H1 (cell line): ENCODE measurements at regions not wholly inside any gene's neighbourhood (a gene's known extent, or its start where the extent isn't known, plus 50 kb on each side); places are given as distances from the start of the nearest gene placed in this dataset.

Experiments
- CBX5 ChIP-seq: fragments of 300-800, 300-1000 bp; sonication (generic); IDR thresholded peaks from 2 replicates; pipeline ENCODE4 v1.7.1; 2016; ENCODE audit warnings: antibody characterized with exemption, low read length, low read depth
- CREB1 ChIP-seq: IDR thresholded peaks from 2 replicates; pipeline ENCODE4 v1.6.1; 2012; ENCODE audit warnings: inconsistent platforms
- CTCF ChIP-seq, 3 experiments: IDR thresholded peaks; 1 replicate in 2 of 3; 2 replicates in 1 of 3; pipeline versions ENCODE4 v1.5.1 to v1.6.1; 2011; ENCODE audit warnings: low read length in 3 of 3, mild to moderate bottlenecking in 3 of 3, inconsistent platforms in 2 of 3, low read depth in 1 of 3, moderate library complexity in 1 of 3; ENCODE audit not compliant: insufficient read depth in 1 of 3; ENCODE audit errors: control extremely low read depth in 1 of 3
- EZH2 ChIP-seq: fragments of 200-600 bp; sonication (generic); IDR thresholded peaks from 2 replicates; pipeline ENCODE4 v1.7.1; 2012; ENCODE audit warnings: low read depth, mild to moderate bottlenecking, moderate library complexity, low read length, inconsistent platforms; ENCODE audit not compliant: severe bottlenecking
- POLR2A ChIP-seq, 2 experiments: IDR thresholded peaks; 1 replicate in 1 of 2; 2 replicates in 1 of 2; pipeline ENCODE4 v1.6.1; 2011; ENCODE audit warnings: low read depth in 2 of 2, low read length in 2 of 2, mild to moderate bottlenecking in 2 of 2; ENCODE audit errors: control extremely low read depth in 1 of 2
- POLR2AphosphoS5 ChIP-seq: IDR thresholded peaks from 2 replicates; pipeline ENCODE4 v1.6.1; 2011; ENCODE audit warnings: low read depth, low read length
- ZNF274 ChIP-seq: IDR thresholded peaks from 2 replicates; pipeline ENCODE4 v1.7.0; 2012; ENCODE audit warnings: low read length, borderline replicate concordance; ENCODE audit errors: extremely low read depth

DNA sequence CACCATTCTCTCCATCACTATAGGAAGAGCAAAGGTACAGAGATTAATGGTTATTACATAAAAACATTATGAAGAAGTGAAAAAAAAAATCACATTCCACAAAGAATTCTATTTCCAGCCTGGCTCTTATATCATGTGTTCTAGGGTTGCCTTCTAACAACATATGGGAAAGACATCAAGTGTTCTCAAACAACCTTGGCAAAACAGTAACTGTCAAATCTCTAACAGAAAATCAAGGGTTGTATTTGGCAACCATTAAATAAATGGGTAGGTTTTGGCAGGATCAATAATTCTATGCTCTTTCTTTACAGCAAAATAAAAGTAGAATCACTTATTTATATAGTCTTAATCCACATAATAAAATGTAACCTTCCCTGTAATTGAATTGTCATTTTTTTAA lies 728.9 kb downstream of the MAT2B start:
- no peak for TF ChIP-seq CREB1
- no peak for TF ChIP-seq ZNF274
- TF ChIP-seq CTCF (IDR thresholded peaks at IDR 0.05; ENCODE audit: control extremely low read depth in 1 of 3, insufficient read depth in 1 of 3, low read depth in 1 of 3, low read length in 3 of 3): no peak
- no peak for TF ChIP-seq CBX5
- TF ChIP-seq POLR2AphosphoS5: no peak
- no peak for TF ChIP-seq POLR2A (IDR thresholded peaks at IDR 0.05; ENCODE audit: control extremely low read depth in 1 of 2, low read depth in 2 of 2, low read length in 2 of 2)
- no peak for TF ChIP-seq EZH2
